Inferior parietal cortex (tissue), 1 donor: ENCODE measurements at regions not wholly inside any gene's neighbourhood (a gene's known extent, or its start where the extent isn't known, plus 50 kb on each side); places are given as distances from the start of the nearest gene placed in this dataset.
"Not testable (repeated sequence)": the region's sequence is repeated elsewhere in the genome, so short reads cannot be mapped to it uniquely, and the experiment has no call there.

Experiments
- DNase-seq: peaks from one replicate; pipeline ENCODE4 v3.0.0-alpha.2; 2016; ENCODE audit errors: extremely low spot score

GRCh38 chr12:114501474-114501807 is 95.5 kb upstream of the TBX5 start:
- no peak for DNase-seq

- DNase-seq, result no peak
Measured at GRCh38 chr12:114500775-114501473, 95.0 kb upstream of the TBX5 start.

GRCh38 chr12:114500131-114500530 is 94.2 kb upstream of the TBX5 start:
- DNase-seq, result no peak

GRCh38 chr12:114499338-114499737 is 93.4 kb upstream of the TBX5 start:
- no peak for DNase-seq

- DNase-seq, result no peak
Measured at GRCh38 chr12:114491916-114492315, 86.0 kb upstream of the TBX5 start.

- not testable (repeated sequence) for DNase-seq
Measured at GRCh38 chr12:114484822-114485459, 79.0 kb upstream of the TBX5 start.

- no peak for DNase-seq
Measured at GRCh38 chr12:114483996-114484395, 78.1 kb upstream of the TBX5 start.

GRCh38 chr12:114481200-114481535 is 75.2 kb upstream of the TBX5 start:
- no peak for DNase-seq

- DNase-seq, result no peak
Measured at GRCh38 chr12:114480337-114481199, 74.6 kb upstream of the TBX5 start.

GRCh38 chr12:114479831-114480230 is 73.9 kb upstream of the TBX5 start:
- no peak for DNase-seq

- no peak for DNase-seq
Measured at GRCh38 chr12:114478865-114479264, 72.9 kb upstream of the TBX5 start.

- DNase-seq, result no peak
Measured at GRCh38 chr12:114477989-114478395, 72.0 kb upstream of the TBX5 start.

GRCh38 chr12:114476159-114476558 is 70.2 kb upstream of the TBX5 start:
- peak; percentile 27 for DNase-seq

GRCh38 chr12:114473717-114474116 is 67.8 kb upstream of the TBX5 start:
- no peak for DNase-seq

GRCh38 chr12:114473018-114473417 is 67.1 kb upstream of the TBX5 start:
- DNase-seq, result no peak

GRCh38 chr12:114457620-114458019 is 51.7 kb upstream of the TBX5 start:
- DNase-seq, result no peak
